Erythroblast (primary cell): ENCODE measurements at regions not wholly inside any gene's neighbourhood (a gene's known extent, or its start where the extent isn't known, plus 50 kb on each side); places are given as distances from the start of the nearest gene placed in this dataset.

ENCODE experiments used
- GATA1 ChIP-seq: IDR thresholded peaks from 2 replicates; pipeline ENCODE4 v1.6.1; 2011; ENCODE audit warnings: low read depth, mild to moderate bottlenecking, control low read depth, low read length, moderate library complexity
- POLR2A ChIP-seq: IDR thresholded peaks from 2 replicates; pipeline ENCODE4 v1.6.1; 2011; ENCODE audit warnings: mild to moderate bottlenecking, low read length

GRCh38 chr2:133836691-133837345 lies 268.6 kb upstream of the NCKAP5 start:
- no peak for TF ChIP-seq POLR2A
- TF ChIP-seq GATA1: no peak
